ENCODE measurements at regions not wholly inside any gene's neighbourhood (a gene's known extent, or its start where the extent isn't known, plus 50 kb on each side); places are given as distances from the start of the nearest gene placed in this dataset.

- H3K27ac ChIP-seq (ENCODE audit: insufficient read depth, low read depth, low read length): no peak overlapping the region
- no peaks in the 10 kb centered on the region for H3K4me1 ChIP-seq (ENCODE audit: control insufficient read depth, extremely low read depth, insufficient read depth, low read length)
- dilution Hi-C loops (cut with MboI; ENCODE audit: extremely low pct_ligation_motif_present, low sequenced_read_pairs): no loop called here
- no TSS peak for BruUV-seq (replicated peaks)
- TF ChIP-seq POLR2A (IDR thresholded peaks at IDR 0.05; ENCODE audit: low read depth, low read length): no peak
- TF ChIP-seq MYC (IDR thresholded peaks at IDR 0.05; ENCODE audit: low read depth, low read length): no peak
- no peak for TF ChIP-seq GATA2 (IDR thresholded peaks at IDR 0.05; ENCODE audit: insufficient read depth, insufficient read length, low read depth, low read length)
- no peak for TF ChIP-seq EZH2 (IDR thresholded peaks at IDR 0.05; ENCODE audit: borderline replicate concordance, low read depth, low read length, severe bottlenecking)
- TF ChIP-seq, protein P1, sequence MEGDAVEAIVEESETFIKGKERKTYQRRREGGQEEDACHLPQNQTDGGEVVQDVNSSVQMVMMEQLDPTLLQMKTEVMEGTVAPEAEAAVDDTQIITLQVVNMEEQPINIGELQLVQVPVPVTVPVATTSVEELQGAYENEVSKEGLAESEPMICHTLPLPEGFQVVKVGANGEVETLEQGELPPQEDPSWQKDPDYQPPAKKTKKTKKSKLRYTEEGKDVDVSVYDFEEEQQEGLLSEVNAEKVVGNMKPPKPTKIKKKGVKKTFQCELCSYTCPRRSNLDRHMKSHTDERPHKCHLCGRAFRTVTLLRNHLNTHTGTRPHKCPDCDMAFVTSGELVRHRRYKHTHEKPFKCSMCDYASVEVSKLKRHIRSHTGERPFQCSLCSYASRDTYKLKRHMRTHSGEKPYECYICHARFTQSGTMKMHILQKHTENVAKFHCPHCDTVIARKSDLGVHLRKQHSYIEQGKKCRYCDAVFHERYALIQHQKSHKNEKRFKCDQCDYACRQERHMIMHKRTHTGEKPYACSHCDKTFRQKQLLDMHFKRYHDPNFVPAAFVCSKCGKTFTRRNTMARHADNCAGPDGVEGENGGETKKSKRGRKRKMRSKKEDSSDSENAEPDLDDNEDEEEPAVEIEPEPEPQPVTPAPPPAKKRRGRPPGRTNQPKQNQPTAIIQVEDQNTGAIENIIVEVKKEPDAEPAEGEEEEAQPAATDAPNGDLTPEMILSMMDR (IDR thresholded peaks at IDR 0.05; ENCODE audit: extremely low read depth in 1 of 2, insufficient read depth in 1 of 2, low read depth in 1 of 2, low read length in 2 of 2): no peak
- TF ChIP-seq POLR2AphosphoS5 (IDR thresholded peaks at IDR 0.05; ENCODE audit: insufficient read depth, low read depth, low read length): no peak
- TF ChIP-seq MAX (IDR thresholded peaks at IDR 0.05; ENCODE audit: insufficient read depth, insufficient read length): no peak
- TF ChIP-seq FOS (IDR thresholded peaks at IDR 0.05; ENCODE audit: borderline replicate concordance, insufficient read depth, low read length): no peak
- no peak for TF ChIP-seq JUN (IDR thresholded peaks at IDR 0.05; ENCODE audit: borderline replicate concordance, insufficient read depth, insufficient read length, low read depth)
- ChIA-PET CTCF (no interaction called here), POLR2A (no interaction called here)
- no peaks in the 10 kb centered on the region for H4K20me1 ChIP-seq (replicated peaks; ENCODE audit: control insufficient read depth, extremely low read depth, insufficient read depth, low read length)
- intact Hi-C loops (cut with micrococcal nuclease): no loop called here
- no peaks in the 10 kb centered on the region for H3K36me3 ChIP-seq (ENCODE audit: control insufficient read depth in 2 of 2, extremely low read depth in 1 of 2, insufficient read depth in 2 of 2, low read length in 2 of 2)
- H2AFZ ChIP-seq (ENCODE audit: low read depth, low read length): no peak overlapping the region
- no peak overlapping the region for H3K4me2 ChIP-seq (ENCODE audit: insufficient read depth, low read length)
- H3K4me3 ChIP-seq (replicated peaks in 1 of 3; ENCODE audit: insufficient read depth in 1 of 3, low read depth in 1 of 3, low read length in 3 of 3): no peak overlapping the region
- FAIRE-seq (no peak), DNase-seq (ENCODE audit: low read depth, low spot score) (no peak)
- no peaks in the 10 kb centered on the region for H3K9me1 ChIP-seq (replicated peaks; ENCODE audit: control insufficient read depth, extremely low read depth, insufficient read depth, low read length)
- no peaks in the 10 kb centered on the region for H3K79me2 ChIP-seq (ENCODE audit: control insufficient read depth, insufficient read depth, low read length)
- no peak overlapping the region for H3K9ac ChIP-seq (replicated peaks; ENCODE audit: extremely low read depth, insufficient read depth, low read length)
- H3K27me3 ChIP-seq (ENCODE audit: control insufficient read depth in 2 of 2, insufficient read depth in 2 of 2, low read length in 2 of 2): no peaks in the 10 kb centered on the region
- no peaks in the 10 kb centered on the region for H3K9me3 ChIP-seq (replicated peaks; ENCODE audit: control insufficient read depth, insufficient read depth, low read length)
These were observed 486.4 kb upstream of the ISX start for GRCh38 chr22:34579519-34579918.

All from endothelial cell of umbilical vein (primary cell).